K562 (cell line): ENCODE measurements at regions not wholly inside any gene's neighbourhood (a gene's known extent, or its start where the extent isn't known, plus 50 kb on each side); places are given as distances from the start of the nearest gene placed in this dataset.

Experiments used
- ATAC-seq: fragments of 200-7000 bp; cut with Tn5 transposase; 3 replicates; pipeline ENCODE4 v1.9.1; 2020; ENCODE audit warnings: moderate library complexity
- BruUV-seq: library from RNA; stranded (reverse); fragments of 400-500 nt; replicated peaks from 2 replicates; lab custom pipeline; 2021; lab: Mats Ljungman, UMichigan
- CTCF ChIA-PET: fragments of 300-600 bp; formaldehyde crosslinking; extraction: SDS; loops from one replicate; lab custom pipeline; 2021; ENCODE audit warnings: low intra/inter-chr PET ratio; lab: Yijun Ruan, JAX
- POLR2A ChIA-PET: fragments of 300-600, 350-650 bp; sonication (Branson Sonifier 250); formaldehyde crosslinking; extraction: SDS; loops from one replicate; lab custom pipeline; 2021; ENCODE audit warnings: antibody characterized with exemption, inconsistent platforms; lab: Yijun Ruan, JAX
- DNase-seq, 4 experiments: peaks; one replicate each; pipeline versions ENCODE4 v3.0.0 to v3.0.0-alpha.2; 2011 to 2018; ENCODE audit warnings: low spot score in 3 of 4, mixed read lengths in 3 of 4; ENCODE audit errors: extremely low read depth in 1 of 4
- FAIRE-seq: peaks from 2 replicates; lab custom pipeline; 2011; peaks lifted over from hg19 to GRCh38; lab: Jason Lieb, UNC
- H2AFZ ChIP-seq: 2 replicates; pipeline ENCODE4 v1.6.0; 2011; ENCODE audit warnings: low read depth, low read length, control low read depth, inconsistent platforms
- H3K27ac ChIP-seq: fragments of 200-600 bp; 3 replicates; pipeline ENCODE4 v1.8.0; 2011; ENCODE audit warnings: low read depth, mild to moderate bottlenecking, control low read depth, inconsistent platforms, low read length, moderate library complexity, mixed read lengths; ENCODE audit errors: extremely low read depth
- H3K27me3 ChIP-seq, 2 experiments: fragments of 300-600 bp in 1 of 2; 2 replicates in 1 of 2; 3 replicates in 1 of 2; pipeline versions ENCODE4 v1.6.0 to v1.8.0; 2011; ENCODE audit warnings: inconsistent platforms in 2 of 2, low read length in 2 of 2, mild to moderate bottlenecking in 1 of 2, mixed read lengths in 1 of 2, moderate library complexity in 1 of 2; ENCODE audit not compliant: control insufficient read depth in 2 of 2, insufficient read depth in 2 of 2
- H3K36me3 ChIP-seq: fragments of 300-600 bp; 3 replicates; pipeline ENCODE4 v1.8.0; 2011; ENCODE audit warnings: mild to moderate bottlenecking, low read length, inconsistent platforms; ENCODE audit not compliant: control insufficient read depth, insufficient read depth
- H3K4me1 ChIP-seq, 2 experiments: fragments of 200-600 bp in 1 of 2; replicated peaks in 1 of 2; 2 replicates in 1 of 2; 3 replicates in 1 of 2; pipeline versions ENCODE4 v1.5.1 to v1.8.0; 2011; ENCODE audit warnings: inconsistent platforms in 2 of 2, low read length in 2 of 2, mild to moderate bottlenecking in 1 of 2, mixed read lengths in 1 of 2, moderate library complexity in 1 of 2; ENCODE audit not compliant: control insufficient read depth in 2 of 2, insufficient read depth in 2 of 2
- H3K4me2 ChIP-seq: 2 replicates; pipeline ENCODE4 v1.6.1; 2011; ENCODE audit warnings: low read length, control low read depth, inconsistent platforms, mixed read lengths; ENCODE audit not compliant: insufficient read depth
- H3K4me3 ChIP-seq: fragments of 200-600 bp; sonication (generic), shearing (Covaris generic); 2 replicates; pipeline ENCODE4 v1.5.1; 2016; ENCODE audit warnings: control low read depth, inconsistent platforms
- H3K79me2 ChIP-seq: fragments of 200-600 bp; 3 replicates; pipeline ENCODE4 v1.8.0; 2011; ENCODE audit warnings: low read length, inconsistent platforms; ENCODE audit not compliant: control insufficient read depth, insufficient read depth
- H3K9ac ChIP-seq, 2 experiments: 2 replicates each; pipeline versions ENCODE4 v1.6.0 to v1.6.1; 2011; ENCODE audit warnings: low read depth in 2 of 2, low read length in 2 of 2, control low read depth in 1 of 2, inconsistent platforms in 1 of 2, mild to moderate bottlenecking in 1 of 2, mixed read lengths in 1 of 2; ENCODE audit not compliant: insufficient read depth in 1 of 2
- H3K9me1 ChIP-seq: one replicate; pipeline ENCODE4 v1.6.0; 2011; ENCODE audit warnings: inconsistent platforms, mild to moderate bottlenecking, low read length, moderate library complexity; ENCODE audit not compliant: control insufficient read depth, insufficient read depth
- H3K9me3 ChIP-seq: replicated peaks from 2 replicates; pipeline ENCODE4 v1.5.1; 2011; ENCODE audit warnings: low read depth, low read length, inconsistent platforms; ENCODE audit not compliant: control insufficient read depth, insufficient read depth
- H4K20me1 ChIP-seq: replicated peaks from 2 replicates; pipeline ENCODE4 v1.6.1; 2011; ENCODE audit warnings: low read length, inconsistent platforms, mixed read lengths; ENCODE audit not compliant: control insufficient read depth, insufficient read depth
- BCLAF1 ChIP-seq, 2 experiments: fragments of 450-650 bp in 1 of 2; IDR thresholded peaks; 2 replicates each; pipeline ENCODE4 v1.6.1; 2011 to 2017; ENCODE audit warnings: low read depth in 2 of 2, antibody characterized with exemption in 1 of 2, borderline replicate concordance in 1 of 2, low read length in 1 of 2, mild to moderate bottlenecking in 1 of 2, mixed read lengths in 1 of 2; ENCODE audit not compliant: control insufficient read depth in 1 of 2
- CBX8 ChIP-seq: fragments of 200-600 bp; sonication (generic); IDR thresholded peaks from 2 replicates; pipeline ENCODE4 v1.6.1; 2012; ENCODE audit warnings: borderline replicate concordance, mixed run types, low read depth, mild to moderate bottlenecking, moderate library complexity, mixed read lengths, low read length, control low read depth, inconsistent platforms; ENCODE audit not compliant: poor library complexity, severe bottlenecking; ENCODE audit errors: extremely low read depth
- CGGBP1 ChIP-seq: fragments of 250-450 bp; sonication (Bioruptor Pico); IDR thresholded peaks from 2 replicates; pipeline ENCODE4 v1.9.0; 2021; ENCODE audit warnings: mild to moderate bottlenecking
- E2F6 ChIP-seq, 2 experiments: IDR thresholded peaks; 2 replicates each; pipeline ENCODE4 v1.6.1; 2011; ENCODE audit warnings: borderline replicate concordance in 1 of 2, control low read depth in 1 of 2, low read depth in 1 of 2, low read length in 1 of 2, mild to moderate bottlenecking in 1 of 2, mixed read lengths in 1 of 2, moderate library complexity in 1 of 2; ENCODE audit not compliant: insufficient read depth in 1 of 2, insufficient read length in 1 of 2, poor library complexity in 1 of 2, severe bottlenecking in 1 of 2; ENCODE audit errors: extremely low read depth in 1 of 2
- FOXA3 ChIP-seq, 2 experiments: fragments of 450-650 bp in 1 of 2; sonication (generic) in 1 of 2; formaldehyde crosslinking; IDR thresholded peaks in 1 of 2; conservative IDR thresholded peaks in 1 of 2; 2 replicates each; pipeline versions ENCODE4 v1.4.0 to v1.8.0; 2020 to 2022; ENCODE audit warnings: mild to moderate bottlenecking in 2 of 2, missing genetic modification reagents in 1 of 2
- POLR2B ChIP-seq: fragments of 450-650 bp; IDR thresholded peaks from 2 replicates; pipeline ENCODE4 v1.6.1; 2018; ENCODE audit warnings: low read depth; ENCODE audit not compliant: partially characterized antibody
- SMARCA4 ChIP-seq: fragments of 450-650 bp; IDR thresholded peaks from 2 replicates; pipeline ENCODE4 v1.6.1; 2016
- SRSF9 ChIP-seq: fragments of 200-400 bp; formaldehyde crosslinking; IDR thresholded peaks from 2 replicates; pipeline ENCODE4 v1.6.1; 2017; ENCODE audit warnings: low read depth, low read length, borderline replicate concordance
- YBX1 ChIP-seq: fragments of 450-650 bp; IDR thresholded peaks from 2 replicates; pipeline ENCODE4 v1.7.1; 2016; ENCODE audit warnings: mild to moderate bottlenecking
- ZBTB12 ChIP-seq: fragments of 250-450 bp; sonication (Bioruptor Pico); IDR thresholded peaks from 2 replicates; pipeline ENCODE4 v1.4.0; 2020
- ZNF184 ChIP-seq: sonication (generic); formaldehyde crosslinking; IDR thresholded peaks from 2 replicates; pipeline ENCODE4 v1.5.0; 2020; ENCODE audit warnings: missing genetic modification reagents
- ZNF561 ChIP-seq: fragments of 450-650 bp; formaldehyde crosslinking; conservative IDR thresholded peaks from 2 replicates; pipeline ENCODE4 v1.4.0; 2020; ENCODE audit warnings: mild to moderate bottlenecking, moderate library complexity
- WGBS: fragments of 100-300 bp; shearing (Covaris generic); methylation state at CpG from one replicate; pipeline ENCODE4 v1.1.6; 2016; ENCODE audit warnings: low coverage, mixed read lengths; ENCODE audit not compliant: insufficient coverage; ENCODE audit errors: missing lambda C conversion rate; 5-methylcytosine and 5-hydroxymethylcytosine counted together
- in situ Hi-C: fragments of 300-500 bp; cut with MboI; formaldehyde crosslinking; loops from 4 replicates; pipeline ENCODE4 v1.15.0; 2018; ENCODE audit warnings: inconsistent platforms, mixed read lengths
- intact Hi-C: fragments of 100-400 bp; cut with micrococcal nuclease; formaldehyde crosslinking; loops from 2 replicates; pipeline ENCODE4 v1.14.2; 2022

GRCh38 chr1:201653883-201654282 is 115.0 kb downstream of the NAV1 start:
- peaks cover 0 to 6% of the 10 kb centered on the region in 2 experiments; a peak in 1 of 5 replicates for H3K27me3 ChIP-seq
- TF ChIP-seq ZNF561 (CRISPR knock-in tag), result no peak
- TF ChIP-seq SMARCA4, result no peak
- no peak for TF ChIP-seq CGGBP1 (CRISPR knock-in tag)
- TF ChIP-seq YBX1, result no peak
- no peak for TF ChIP-seq ZBTB12
- TF ChIP-seq CBX8, result no peak
- TF ChIP-seq SRSF9, result no peak
- no peak for TF ChIP-seq ZNF184
- TF ChIP-seq E2F6 (IDR thresholded peaks at IDR 0.05; ENCODE audit: borderline replicate concordance in 1 of 2, extremely low read depth in 1 of 2, insufficient read depth in 1 of 2, insufficient read length in 1 of 2, low read depth in 1 of 2, low read length in 1 of 2, poor library complexity in 1 of 2, severe bottlenecking in 1 of 2), result no peak
- TF ChIP-seq POLR2B, result no peak
- no peak for TF ChIP-seq BCLAF1 (IDR thresholded peaks at IDR 0.05; ENCODE audit: borderline replicate concordance in 1 of 2, control insufficient read depth in 1 of 2, low read depth in 2 of 2, low read length in 1 of 2)
- no peak for TF ChIP-seq FOXA3 (CRISPR knock-in tag; conservative IDR thresholded peaks at IDR 0.05 in 1 of 2, IDR thresholded peaks at IDR 0.05 in 1 of 2)
- CTCF ChIA-PET, result no interaction called here
- H3K4me3 ChIP-seq, result no peak overlapping the region
- no peaks in the 10 kb centered on the region for H3K9me3 ChIP-seq
- no TSS peak for BruUV-seq
- no peak overlapping the region for H3K27ac ChIP-seq
- in situ Hi-C loops (no loop called here), intact Hi-C loops (no loop called here)
- peaks cover 8% of the 10 kb centered on the region; the same call in 1 of the 2 replicates for H4K20me1 ChIP-seq
- 0 out of 3 replicates have a peak, but pooled peaks cover 2% of the 10 kb centered on the region for H3K36me3 ChIP-seq
- no peaks in the 10 kb centered on the region for H3K9me1 ChIP-seq
- FAIRE-seq (no peak), DNase-seq (no peak), ATAC-seq (no peak)
- POLR2A ChIA-PET, result interaction anchor here (0.6 to 1.5 kb wide), 6 partner anchors 10 to 488 kb away, joined by 3 to 8 read pairs (median 4); no protein-coding TSS in a partner anchor
- no peak overlapping the region for H3K4me2 ChIP-seq
- peaks cover 19 to 35% of the 10 kb centered on the region in 2 experiments for H3K4me1 ChIP-seq
- WGBS, result 53% methylated on average over 2 of the region's 2 CpGs
- H2AFZ ChIP-seq, result no peak overlapping the region
- H3K9ac ChIP-seq, result no peak overlapping the region
- peaks cover 34% of the 10 kb centered on the region for H3K79me2 ChIP-seq
